Loucy (cell line): ENCODE measurements at regions not wholly inside any gene's neighbourhood (a gene's known extent, or its start where the extent isn't known, plus 50 kb on each side); places are given as distances from the start of the nearest gene placed in this dataset.

Experiments used
- EZH2phosphoT487 ChIP-seq: fragments of 200-600 bp; IDR thresholded peaks from 2 replicates; pipeline ENCODE4 v1.6.1; 2018; ENCODE audit warnings: antibody characterized with exemption, mild to moderate bottlenecking, moderate library complexity, borderline replicate concordance
- TF ChIP-seq, protein P1 (sequence below): fragments of 200-600 bp; sonication (generic); conservative IDR thresholded peaks from 2 replicates; pipeline ENCODE4 v1.5.1; 2014; ENCODE audit warnings: mild to moderate bottlenecking, antibody characterized with exemption, low read length

DNA sequence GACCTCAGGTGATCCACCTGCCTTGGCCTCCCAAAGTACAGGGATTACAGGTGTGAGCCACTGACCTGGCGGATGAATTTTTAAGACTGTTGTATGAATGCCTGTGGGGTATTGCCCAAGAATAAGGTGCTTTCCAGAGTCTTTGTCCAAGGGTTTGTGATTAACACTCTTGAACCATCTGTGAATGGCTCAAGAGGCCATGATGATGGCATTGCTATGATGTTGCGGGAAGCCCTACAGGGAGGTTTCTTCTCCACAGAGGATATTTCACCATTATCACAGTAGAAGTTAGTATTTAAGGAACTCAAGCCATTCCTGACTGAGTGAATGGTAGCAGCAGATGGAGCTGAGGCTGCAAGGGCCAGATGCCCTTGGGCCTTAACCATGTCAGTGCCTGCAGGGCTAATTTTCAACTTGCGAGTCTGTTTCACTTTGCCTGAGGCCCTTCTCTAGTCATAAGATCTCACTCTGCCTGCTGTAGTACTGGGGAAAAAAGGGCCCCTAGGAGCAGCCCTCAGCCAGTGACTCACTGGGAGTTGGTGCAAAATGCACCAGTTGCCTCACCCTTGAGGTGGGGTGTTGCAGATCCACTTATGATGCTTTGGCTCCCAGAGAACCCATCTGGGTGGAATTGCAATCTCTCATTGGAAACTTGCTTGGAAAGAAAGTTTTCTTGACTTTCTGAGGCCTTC, 108.6 kb upstream of the FLRT2 start:
- TF ChIP-seq, protein P1, sequence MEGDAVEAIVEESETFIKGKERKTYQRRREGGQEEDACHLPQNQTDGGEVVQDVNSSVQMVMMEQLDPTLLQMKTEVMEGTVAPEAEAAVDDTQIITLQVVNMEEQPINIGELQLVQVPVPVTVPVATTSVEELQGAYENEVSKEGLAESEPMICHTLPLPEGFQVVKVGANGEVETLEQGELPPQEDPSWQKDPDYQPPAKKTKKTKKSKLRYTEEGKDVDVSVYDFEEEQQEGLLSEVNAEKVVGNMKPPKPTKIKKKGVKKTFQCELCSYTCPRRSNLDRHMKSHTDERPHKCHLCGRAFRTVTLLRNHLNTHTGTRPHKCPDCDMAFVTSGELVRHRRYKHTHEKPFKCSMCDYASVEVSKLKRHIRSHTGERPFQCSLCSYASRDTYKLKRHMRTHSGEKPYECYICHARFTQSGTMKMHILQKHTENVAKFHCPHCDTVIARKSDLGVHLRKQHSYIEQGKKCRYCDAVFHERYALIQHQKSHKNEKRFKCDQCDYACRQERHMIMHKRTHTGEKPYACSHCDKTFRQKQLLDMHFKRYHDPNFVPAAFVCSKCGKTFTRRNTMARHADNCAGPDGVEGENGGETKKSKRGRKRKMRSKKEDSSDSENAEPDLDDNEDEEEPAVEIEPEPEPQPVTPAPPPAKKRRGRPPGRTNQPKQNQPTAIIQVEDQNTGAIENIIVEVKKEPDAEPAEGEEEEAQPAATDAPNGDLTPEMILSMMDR: no peak
- TF ChIP-seq EZH2phosphoT487: no peak
